Lung (tissue), 11 donors: ENCODE measurements at regions not wholly inside any gene's neighbourhood (a gene's known extent, or its start where the extent isn't known, plus 50 kb on each side); places are given as distances from the start of the nearest gene placed in this dataset.

ENCODE experiments used
- ATAC-seq: fragments of 200-7000 bp; cut with Tn5 transposase; one replicate; pipeline ENCODE4 v1.9.1; 2020; ENCODE audit warnings: moderate number of reproducible peaks; ENCODE audit not compliant: insufficient read depth, low FRiP score
- DNase-seq, 3 donors: peaks; one replicate each; pipeline ENCODE4 v3.0.0-alpha.2; 2013 to 2017
- H3K27ac ChIP-seq, 2 donors: one replicate each; pipeline ENCODE4 v1.5.1; 2013; ENCODE audit warnings: mild to moderate bottlenecking in 2 of 2, moderate library complexity in 2 of 2, control low read depth in 1 of 2, inconsistent platforms in 1 of 2, low read depth in 1 of 2, low read length in 1 of 2
- H3K27me3 ChIP-seq, 3 donors: one replicate each; pipeline ENCODE4 v1.5.1; 2013; ENCODE audit warnings: low read length in 2 of 3; ENCODE audit not compliant: control insufficient read depth in 3 of 3, insufficient read depth in 3 of 3
- H3K36me3 ChIP-seq, 4 donors: one replicate each; pipeline ENCODE4 v1.5.1; 2013; ENCODE audit warnings: low read length in 4 of 4, mild to moderate bottlenecking in 1 of 4, moderate library complexity in 1 of 4; ENCODE audit not compliant: control insufficient read depth in 4 of 4, insufficient read depth in 4 of 4
- H3K4me1 ChIP-seq, 5 donors: one replicate each; pipeline ENCODE4 v1.5.1; 2013; ENCODE audit warnings: low read length in 5 of 5, mild to moderate bottlenecking in 2 of 5, moderate library complexity in 1 of 5; ENCODE audit not compliant: control insufficient read depth in 5 of 5, insufficient read depth in 5 of 5
- H3K4me3 ChIP-seq: one replicate; pipeline ENCODE4 v1.5.1; 2013; ENCODE audit warnings: mild to moderate bottlenecking, control low read depth, moderate library complexity
- H3K9ac ChIP-seq, 2 donors: one replicate each; pipeline ENCODE4 v1.5.1; 2013; ENCODE audit warnings: low read length in 2 of 2, control low read depth in 1 of 2; ENCODE audit not compliant: insufficient read depth in 1 of 2
- H3K9me3 ChIP-seq, 4 donors: one replicate each; pipeline ENCODE4 v1.5.1; 2013; ENCODE audit warnings: low read length in 3 of 4, mild to moderate bottlenecking in 1 of 4, moderate library complexity in 1 of 4; ENCODE audit not compliant: control insufficient read depth in 4 of 4, insufficient read depth in 3 of 4
- WGBS, 2 donors: extraction: QIAGEN DNeasy Blood & Tissue Kit; methylation state at CpG; one replicate each; pipeline ENCODE4 v1.1.7; 2013; 5-methylcytosine and 5-hydroxymethylcytosine counted together
- TF ChIP-seq, protein P1 (sequence below): IDR thresholded peaks from 2 replicates; pipeline ENCODE4 v1.5.1; 2012; ENCODE audit warnings: mild to moderate bottlenecking; ENCODE audit errors: control extremely low read depth, extremely low read depth
- donor health status: control.
- donor health status: control.
- donor health status: Bipolar disorder and iron deficiency.
- donor health status: healthy.
- donor health status: DM: yes; HTN: yes; CAD: no.

DNA sequence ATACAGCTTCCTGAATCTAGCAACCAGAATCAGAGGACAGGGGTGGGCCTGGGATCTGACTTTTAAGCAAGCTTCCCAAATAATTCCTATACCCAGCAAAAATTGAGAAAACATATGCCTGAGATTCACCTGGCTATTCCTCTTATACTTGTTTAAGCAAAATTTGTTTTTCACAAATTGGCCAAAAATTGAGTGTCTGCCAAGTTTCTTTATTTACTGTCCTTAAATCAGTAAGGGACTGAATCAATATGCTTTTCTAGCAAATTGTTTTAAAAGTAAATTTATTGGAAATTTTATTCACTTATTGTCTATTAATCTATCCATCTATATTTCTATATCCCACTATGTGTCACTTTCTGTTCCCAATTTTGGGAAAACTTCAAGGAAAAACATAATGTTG, 337.0 kb upstream of the ZNF804A start:
- no peak for DNase-seq
- H3K36me3 ChIP-seq: no peaks in the 10 kb centered on the region
- H3K27me3 ChIP-seq: no peaks in the 10 kb centered on the region
- no peak for ATAC-seq
- H3K4me3 ChIP-seq: no peak overlapping the region
- no peak overlapping the region for H3K27ac ChIP-seq
- H3K4me1 ChIP-seq: no peaks in the 10 kb centered on the region
- no peaks in the 10 kb centered on the region for H3K9me3 ChIP-seq
- no peak overlapping the region for H3K9ac ChIP-seq
- TF ChIP-seq, protein P1, sequence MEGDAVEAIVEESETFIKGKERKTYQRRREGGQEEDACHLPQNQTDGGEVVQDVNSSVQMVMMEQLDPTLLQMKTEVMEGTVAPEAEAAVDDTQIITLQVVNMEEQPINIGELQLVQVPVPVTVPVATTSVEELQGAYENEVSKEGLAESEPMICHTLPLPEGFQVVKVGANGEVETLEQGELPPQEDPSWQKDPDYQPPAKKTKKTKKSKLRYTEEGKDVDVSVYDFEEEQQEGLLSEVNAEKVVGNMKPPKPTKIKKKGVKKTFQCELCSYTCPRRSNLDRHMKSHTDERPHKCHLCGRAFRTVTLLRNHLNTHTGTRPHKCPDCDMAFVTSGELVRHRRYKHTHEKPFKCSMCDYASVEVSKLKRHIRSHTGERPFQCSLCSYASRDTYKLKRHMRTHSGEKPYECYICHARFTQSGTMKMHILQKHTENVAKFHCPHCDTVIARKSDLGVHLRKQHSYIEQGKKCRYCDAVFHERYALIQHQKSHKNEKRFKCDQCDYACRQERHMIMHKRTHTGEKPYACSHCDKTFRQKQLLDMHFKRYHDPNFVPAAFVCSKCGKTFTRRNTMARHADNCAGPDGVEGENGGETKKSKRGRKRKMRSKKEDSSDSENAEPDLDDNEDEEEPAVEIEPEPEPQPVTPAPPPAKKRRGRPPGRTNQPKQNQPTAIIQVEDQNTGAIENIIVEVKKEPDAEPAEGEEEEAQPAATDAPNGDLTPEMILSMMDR: no peak

DNA sequence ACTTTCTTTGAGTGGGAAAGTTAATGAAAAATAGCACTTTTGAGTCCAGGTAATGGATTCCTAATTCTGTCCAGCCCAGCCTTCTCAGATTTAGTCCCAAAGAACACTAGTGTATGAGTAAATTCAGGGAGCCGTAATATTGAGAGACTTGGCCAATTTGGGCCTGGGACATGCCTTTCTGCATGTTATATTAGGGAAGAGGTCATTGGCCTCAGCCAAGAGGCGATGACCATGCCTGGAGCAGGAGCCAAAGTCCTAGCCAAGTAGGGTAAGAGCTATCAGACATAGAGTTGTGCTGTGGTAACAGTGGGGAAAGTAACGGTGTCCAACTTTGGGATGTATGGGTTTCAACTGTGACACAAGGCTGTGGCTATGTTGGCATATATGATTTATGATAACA, 336.5 kb upstream of the ZNF804A start:
- Histone ChIP-seq H3K4me1 (no peaks in the 10 kb centered on the region), H3K36me3 (no peaks in the 10 kb centered on the region), H3K9ac (no peak overlapping the region), H3K4me3 (no peak overlapping the region), H3K9me3 (no peaks in the 10 kb centered on the region), H3K27ac (no peak overlapping the region), H3K27me3 (no peaks in the 10 kb centered on the region)
- ATAC-seq (no peak), DNase-seq (no peak)
- TF ChIP-seq, protein P1: no peak
- 73 to 95% methylated on average over 3 of the region's 3 CpGs for WGBS, 2 donors

DNA sequence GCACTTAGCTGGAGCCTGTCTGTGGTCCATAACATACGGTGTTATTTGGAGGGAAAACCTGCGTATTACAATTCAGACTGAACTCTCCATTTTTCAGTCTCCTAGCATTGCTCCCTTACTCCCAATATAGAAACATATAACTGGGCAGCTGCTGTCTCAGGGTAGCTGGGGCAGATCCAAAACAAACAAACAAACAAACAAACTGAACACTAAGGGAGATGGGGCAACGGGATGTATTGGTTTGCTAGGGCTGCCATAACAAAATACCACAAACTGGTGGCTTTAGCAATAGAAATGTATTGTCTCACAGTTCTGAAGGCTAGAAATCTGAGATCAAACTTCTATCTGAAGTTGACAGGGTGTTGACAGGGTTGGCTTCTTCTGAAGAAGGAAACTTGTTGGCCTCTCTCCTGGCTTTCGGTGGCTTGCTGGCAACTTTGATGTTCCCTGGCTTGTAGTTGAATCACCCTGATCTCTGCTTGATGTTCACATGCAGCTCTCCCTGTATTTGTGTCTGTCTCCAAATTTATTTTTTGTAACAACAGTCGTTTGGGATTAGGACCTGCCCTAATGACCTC, 329.3 kb upstream of the ZNF804A start:
- TF ChIP-seq, protein P1: no peak
- no peaks in the 10 kb centered on the region for H3K36me3 ChIP-seq
- H3K27me3 ChIP-seq: no peaks in the 10 kb centered on the region
- no peak overlapping the region for H3K9ac ChIP-seq
- no peak overlapping the region for H3K4me3 ChIP-seq
- peaks cover 0 to 2% (median 0%) of the 10 kb centered on the region in 5 donors for H3K4me1 ChIP-seq
- WGBS, 2 donors: 73 to 84% methylated on average over 5 of the region's 5 CpGs
- ATAC-seq: no peak
- H3K9me3 ChIP-seq: no peaks in the 10 kb centered on the region
- no peak overlapping the region for H3K27ac ChIP-seq
- DNase-seq: no peak

DNA sequence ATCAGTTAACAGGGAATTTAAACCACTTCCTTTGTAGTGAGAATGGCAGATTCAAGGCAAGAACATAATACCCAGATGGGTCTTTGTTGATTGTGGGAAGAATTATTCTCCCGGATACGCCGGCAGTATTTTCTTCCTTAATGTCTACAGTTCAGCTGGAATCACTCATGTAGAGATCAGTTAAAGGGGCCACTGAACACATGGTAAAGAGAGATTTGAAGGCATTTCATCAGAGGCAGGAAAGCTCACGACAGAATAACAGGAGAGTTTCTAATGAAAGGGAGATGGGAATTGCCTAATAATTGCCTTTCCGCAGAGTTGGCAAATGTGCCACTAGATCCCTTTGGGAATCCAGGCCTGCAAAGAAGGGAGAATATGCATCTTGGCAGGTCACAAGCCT, 327.7 kb upstream of the ZNF804A start:
- Histone ChIP-seq H3K9me3 (no peaks in the 10 kb centered on the region), H3K4me1 (peaks cover 0 to 2% (median 0%) of the 10 kb centered on the region in 5 donors), H3K9ac (no peak overlapping the region), H3K27ac (no peak overlapping the region), H3K36me3 (no peaks in the 10 kb centered on the region), H3K27me3 (no peaks in the 10 kb centered on the region), H3K4me3 (no peak overlapping the region)
- TF ChIP-seq, protein P1: no peak
- WGBS, 2 donors: 75 to 76% methylated on average over 5 of the region's 5 CpGs
- DNase-seq (peak in 1 of 3 donors; percentile 12), ATAC-seq (no peak)
